ENCODE measurements at regions not wholly inside any gene's neighbourhood (a gene's known extent, or its start where the extent isn't known, plus 50 kb on each side); places are given as distances from the start of the nearest gene placed in this dataset.

DNA sequence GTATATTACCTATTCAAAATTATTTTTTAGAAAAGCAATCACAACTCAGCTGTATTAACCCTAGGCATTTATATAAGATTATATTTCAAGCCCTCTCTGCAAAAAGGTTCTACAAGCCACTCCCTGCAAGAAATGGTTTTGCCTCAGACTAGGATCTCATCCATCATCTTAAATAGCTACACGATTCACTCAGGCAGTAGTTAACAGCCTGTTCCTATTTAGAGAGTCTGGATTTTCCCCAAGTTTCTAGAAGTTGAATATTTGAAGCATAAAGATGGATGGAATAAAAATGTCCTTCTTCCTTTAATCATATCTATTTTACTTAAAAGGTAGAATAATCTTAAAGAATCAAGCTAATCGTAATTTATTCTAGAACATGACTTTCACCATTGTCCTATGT lies 167.1 kb upstream of the STK17B start:
- Histone ChIP-seq H3K56ac (ENCODE audit: insufficient read length, low read depth, low read length) (no peak overlapping the region), H3K4ac (ENCODE audit: low read depth, low read length) (no peak overlapping the region), H4K20me1 (ENCODE audit: control insufficient read depth, insufficient read depth, insufficient read length) (no peaks in the 10 kb centered on the region), H3K4me1 (ENCODE audit: insufficient read depth, low read length) (no peaks in the 10 kb centered on the region; the same call in 1 of the 2 replicates), H3K18ac (ENCODE audit: insufficient read length, low read depth, low read length) (no peak overlapping the region), H3K23me2 (ENCODE audit: insufficient read length, low read depth, low read length, poor library complexity, severe bottlenecking) (no peaks in the 10 kb centered on the region), H4K5ac (ENCODE audit: insufficient read length, low read depth, low read length) (no peak overlapping the region), H3K9ac (ENCODE audit: extremely low read depth, insufficient read length, low read length) (no peak overlapping the region), H4K91ac (ENCODE audit: insufficient read length, low read depth, low read length) (no peak overlapping the region), H3T11ph (ENCODE audit: low read length) (no peak overlapping the region), H2BK120ac (ENCODE audit: low read depth, low read length, poor library complexity, severe bottlenecking) (no peak overlapping the region), H2BK12ac (ENCODE audit: insufficient read length, low read depth, low read length) (no peak overlapping the region), H3K79me1 (ENCODE audit: insufficient read depth, low read depth, low read length, poor library complexity, severe bottlenecking) (no peaks in the 10 kb centered on the region), H4K8ac (replicated peaks; ENCODE audit: insufficient read length, low read depth, low read length) (no peak overlapping the region), H2BK20ac (ENCODE audit: low read depth, low read length, poor library complexity, severe bottlenecking) (no peak overlapping the region), H3K9me3 (ENCODE audit: control insufficient read depth, low read depth, low read length) (no peaks in the 10 kb centered on the region), H3K23ac (ENCODE audit: insufficient read length, low read depth, low read length) (no peak overlapping the region), H3K14ac (ENCODE audit: insufficient read depth, low read length) (no peak overlapping the region), H2AFZ (ENCODE audit: low read length) (no peak overlapping the region), H2BK15ac (ENCODE audit: low read depth, low read length) (no peak overlapping the region), H3K27me3 (ENCODE audit: insufficient read depth, low read length) (no peaks in the 10 kb centered on the region), H3K79me2 (ENCODE audit: insufficient read depth, low read length) (no peaks in the 10 kb centered on the region), H3K27ac (ENCODE audit: insufficient read length, low read depth, low read length) (no peak overlapping the region), H2BK5ac (ENCODE audit: insufficient read length, low read length) (no peak overlapping the region), H3K4me2 (ENCODE audit: insufficient read depth, insufficient read length, low read length) (no peak overlapping the region), H2AK5ac (ENCODE audit: insufficient read length, low read length) (no peak overlapping the region)
- H3K4me1 Mint-ChIP-seq, result no peaks in the 10 kb centered on the region
- TF ChIP-seq, protein P1, sequence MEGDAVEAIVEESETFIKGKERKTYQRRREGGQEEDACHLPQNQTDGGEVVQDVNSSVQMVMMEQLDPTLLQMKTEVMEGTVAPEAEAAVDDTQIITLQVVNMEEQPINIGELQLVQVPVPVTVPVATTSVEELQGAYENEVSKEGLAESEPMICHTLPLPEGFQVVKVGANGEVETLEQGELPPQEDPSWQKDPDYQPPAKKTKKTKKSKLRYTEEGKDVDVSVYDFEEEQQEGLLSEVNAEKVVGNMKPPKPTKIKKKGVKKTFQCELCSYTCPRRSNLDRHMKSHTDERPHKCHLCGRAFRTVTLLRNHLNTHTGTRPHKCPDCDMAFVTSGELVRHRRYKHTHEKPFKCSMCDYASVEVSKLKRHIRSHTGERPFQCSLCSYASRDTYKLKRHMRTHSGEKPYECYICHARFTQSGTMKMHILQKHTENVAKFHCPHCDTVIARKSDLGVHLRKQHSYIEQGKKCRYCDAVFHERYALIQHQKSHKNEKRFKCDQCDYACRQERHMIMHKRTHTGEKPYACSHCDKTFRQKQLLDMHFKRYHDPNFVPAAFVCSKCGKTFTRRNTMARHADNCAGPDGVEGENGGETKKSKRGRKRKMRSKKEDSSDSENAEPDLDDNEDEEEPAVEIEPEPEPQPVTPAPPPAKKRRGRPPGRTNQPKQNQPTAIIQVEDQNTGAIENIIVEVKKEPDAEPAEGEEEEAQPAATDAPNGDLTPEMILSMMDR (conservative IDR thresholded peaks at IDR 0.05), result no peak
- H3K27ac Mint-ChIP-seq, result no peak overlapping the region
- H3K9me3 Mint-ChIP-seq, result no peaks in the 10 kb centered on the region
- no CpG with 5 or more reads among the region's 2 CpGs for WGBS (ENCODE audit: extremely low coverage, insufficient read length, low lambda C conversion rate)
- no peak for DNase-seq
- H3K4me3 Mint-ChIP-seq, result no peak overlapping the region
- H3K27me3 Mint-ChIP-seq (ENCODE audit: low read depth), result no peaks in the 10 kb centered on the region
- no peaks in the 10 kb centered on the region for H3K36me3 Mint-ChIP-seq (ENCODE audit: insufficient read depth in 1 of 3, low read depth in 3 of 3)

Data from H9 (cell line).